ENCODE measurements at regions not wholly inside any gene's neighbourhood (a gene's known extent, or its start where the extent isn't known, plus 50 kb on each side); places are given as distances from the start of the nearest gene placed in this dataset.

- Histone ChIP-seq H3K36me3 (no peaks in the 10 kb centered on the region), H3K27me3 (peaks cover 0 to 11% (median 0%) of the 10 kb centered on the region in 9 donors), H3K9me3 (no peaks in the 10 kb centered on the region), H3K4me3 (no peak overlapping the region), H3K4me1 (peaks cover 0 to 7% (median 0%) of the 10 kb centered on the region in 12 donors), H3K27ac (no peak overlapping the region)
- DNase-seq (no peak), ATAC-seq (no peak)
- no peak for TF ChIP-seq CTCF (IDR thresholded peaks at IDR 0.05)
- no peak for TF ChIP-seq POLR2A (IDR thresholded peaks at IDR 0.05)
- WGBS, 4 donors: 91 to 92% (median 91%) methylated on average over 14 of the region's 14 CpGs
- intact Hi-C loops (cut with DNase I): no loop called here
These were observed 295.0 kb upstream of the HDAC4 start for GRCh38 chr2:239695728-239696240.

GRCh38 chr2:239695106-239695727 is 294.4 kb upstream of the HDAC4 start:
- Histone ChIP-seq H3K36me3 (no peaks in the 10 kb centered on the region), H3K27ac (no peak overlapping the region), H3K27me3 (peaks cover 0 to 11% (median 0%) of the 10 kb centered on the region in 9 donors), H3K9me3 (no peaks in the 10 kb centered on the region), H3K4me1 (peaks cover 0 to 7% (median 0%) of the 10 kb centered on the region in 12 donors), H3K4me3 (no peak overlapping the region)
- 81 to 90% (median 87%) methylated on average over 3 to 6 of the region's 6 CpGs for WGBS, 4 donors
- ATAC-seq (no peak), DNase-seq (no peak)
- intact Hi-C loops (cut with DNase I): no loop called here
- no peak for TF ChIP-seq POLR2A (IDR thresholded peaks at IDR 0.05)
- TF ChIP-seq CTCF (IDR thresholded peaks at IDR 0.05): no peak

DNA sequence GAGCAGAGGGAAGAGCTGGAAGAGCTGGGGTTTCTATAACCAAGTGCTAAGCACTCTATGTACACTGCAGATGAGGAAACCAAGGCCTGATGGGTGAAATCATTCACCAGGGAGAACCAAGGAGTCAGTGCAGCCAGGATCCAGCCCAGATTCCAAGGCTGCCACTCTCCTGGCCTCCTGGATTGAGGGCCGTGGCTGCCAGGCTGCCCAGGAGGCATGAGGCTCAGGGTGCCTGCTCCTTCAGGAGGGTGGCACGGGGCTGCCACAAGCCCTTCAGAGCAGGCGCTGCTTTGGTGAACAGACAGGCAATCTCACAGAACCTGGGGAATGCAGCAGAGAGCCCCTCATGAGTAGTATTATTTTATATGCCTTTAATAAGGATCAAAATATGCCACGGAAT is 293.7 kb upstream of the HDAC4 start:
- 66 to 78% (median 69%) methylated on average over 2 to 4 of the region's 4 CpGs for WGBS, 4 donors
- Histone ChIP-seq H3K4me1 (peaks cover 0 to 7% (median 0%) of the 10 kb centered on the region in 12 donors), H3K4me3 (no peak overlapping the region), H3K36me3 (no peaks in the 10 kb centered on the region), H3K27ac (no peak overlapping the region), H3K27me3 (peaks cover 0 to 11% (median 0%) of the 10 kb centered on the region in 9 donors), H3K9me3 (no peaks in the 10 kb centered on the region)
- ATAC-seq (no peak), DNase-seq (no peak)
- TF ChIP-seq POLR2A (IDR thresholded peaks at IDR 0.05) (no peak), CTCF (IDR thresholded peaks at IDR 0.05) (no peak)
- intact Hi-C loops (cut with DNase I): no loop called here

- 77 to 87% (median 84%) methylated on average over 5 to 9 of the region's 9 CpGs for WGBS, 4 donors
- no peak for ATAC-seq
- H3K9me3 ChIP-seq: no peaks in the 10 kb centered on the region
- intact Hi-C loops (cut with DNase I): no loop called here
- no peak overlapping the region for H3K4me3 ChIP-seq
- TF ChIP-seq CTCF (IDR thresholded peaks at IDR 0.05): no peak
- TF ChIP-seq POLR2A (IDR thresholded peaks at IDR 0.05): no peak
- H3K4me1 ChIP-seq: peaks cover 0 to 7% (median 0%) of the 10 kb centered on the region in 12 donors
- no peak for DNase-seq
- H3K27ac ChIP-seq: no peak overlapping the region
- H3K27me3 ChIP-seq: peaks cover 0 to 12% (median 0%) of the 10 kb centered on the region in 9 donors
- H3K36me3 ChIP-seq: no peaks in the 10 kb centered on the region
These were observed 293.1 kb upstream of the HDAC4 start for GRCh38 chr2:239693761-239694415.
